ENCODE measurements at regions not wholly inside any gene's neighbourhood (a gene's known extent, or its start where the extent isn't known, plus 50 kb on each side); places are given as distances from the start of the nearest gene placed in this dataset.
A peak's percentile ranks its signal among the peaks of the same experiment; 100 is the strongest.

GRCh38 chr6:82085701-82086100, 161.8 kb downstream of the IBTK start:
- no peaks in the 10 kb centered on the region for H3K27me3 ChIP-seq
- H3K9me3 ChIP-seq = no peaks in the 10 kb centered on the region
- H3K4me3 ChIP-seq = no peak overlapping the region
- intact Hi-C loops (cut with DNase I) = no loop called here
- no peak for TF ChIP-seq CTCF (IDR thresholded peaks at IDR 0.05)
- H3K4me1 ChIP-seq = peaks cover 0 to 3% of the 10 kb centered on the region in 2 donors
- H3K27ac ChIP-seq = no peak overlapping the region
- DNase-seq (ENCODE audit: low spot score in 2 of 2) = no peak
- no peaks in the 10 kb centered on the region for H3K36me3 ChIP-seq

- intact Hi-C loops (cut with DNase I) = no loop called here
- Histone ChIP-seq H3K9me3 (no peaks in the 10 kb centered on the region), H3K27ac (no peak overlapping the region), H3K4me3 (no peak overlapping the region), H3K36me3 (no peaks in the 10 kb centered on the region), H3K27me3 (no peaks in the 10 kb centered on the region), H3K4me1 (peaks cover 0 to 3% of the 10 kb centered on the region in 2 donors)
- TF ChIP-seq CTCF (IDR thresholded peaks at IDR 0.05) = no peak
- DNase-seq (ENCODE audit: low spot score in 2 of 2) = no peak
Observed at GRCh38 chr6:82084324-82084920, 163.1 kb downstream of the IBTK start.

GRCh38 chr6:82083646-82084045, 163.9 kb downstream of the IBTK start:
- H3K9me3 ChIP-seq = no peaks in the 10 kb centered on the region
- no peaks in the 10 kb centered on the region for H3K36me3 ChIP-seq
- no peaks in the 10 kb centered on the region for H3K27me3 ChIP-seq
- intact Hi-C loops (cut with DNase I) = no loop called here
- TF ChIP-seq CTCF (IDR thresholded peaks at IDR 0.05) = no peak
- DNase-seq (ENCODE audit: low spot score in 2 of 2) = no peak
- no peak overlapping the region for H3K4me3 ChIP-seq
- no peak overlapping the region for H3K27ac ChIP-seq
- peaks cover 0 to 8% of the 10 kb centered on the region in 2 donors for H3K4me1 ChIP-seq

- Histone ChIP-seq H3K4me3 (no peak overlapping the region), H3K27ac (no peak overlapping the region), H3K36me3 (no peaks in the 10 kb centered on the region), H3K9me3 (no peaks in the 10 kb centered on the region), H3K27me3 (no peaks in the 10 kb centered on the region), H3K4me1 (peaks cover 2 to 14% of the 10 kb centered on the region in 2 donors)
- intact Hi-C loops (cut with DNase I) = no loop called here
- DNase-seq (ENCODE audit: low spot score in 2 of 2) = no peak
- no peak for TF ChIP-seq CTCF (IDR thresholded peaks at IDR 0.05)
Observed at GRCh38 chr6:82080767-82081166, 166.8 kb downstream of the IBTK start.

- intact Hi-C loops (cut with DNase I) = loop anchor here (5.0 kb wide), 2 partner anchors 69 to 99 kb away; no protein-coding TSS in a partner anchor
- TF ChIP-seq CTCF (IDR thresholded peaks at IDR 0.05) = no peak
Observed at GRCh38 chr6:82078286-82078908, 169.1 kb downstream of the IBTK start.

More at GRCh38 chr6:82078286-82078908, 169.1 kb downstream of the IBTK start:
- DNase-seq (ENCODE audit: low spot score in 2 of 2) = no peak
- Histone ChIP-seq H3K36me3 (no peaks in the 10 kb centered on the region), H3K27ac (peak overlapping the region in 1 of 2 donors; percentile 38), H3K9me3 (no peaks in the 10 kb centered on the region), H3K4me1 (peaks cover 2 to 15% of the 10 kb centered on the region in 2 donors), H3K4me3 (no peak overlapping the region), H3K27me3 (no peaks in the 10 kb centered on the region)
